K562 (cell line): ENCODE measurements at regions not wholly inside any gene's neighbourhood (a gene's known extent, or its start where the extent isn't known, plus 50 kb on each side); places are given as distances from the start of the nearest gene placed in this dataset.

Experiments used
- ATAC-seq: fragments of 200-7000 bp; cut with Tn5 transposase; 3 replicates; pipeline ENCODE4 v1.9.1; 2020; ENCODE audit warnings: moderate library complexity
- BruUV-seq: library from RNA; stranded (reverse); fragments of 400-500 nt; replicated peaks from 2 replicates; lab custom pipeline; 2021; lab: Mats Ljungman, UMichigan
- CTCF ChIA-PET: fragments of 300-600 bp; formaldehyde crosslinking; extraction: SDS; loops from one replicate; lab custom pipeline; 2021; ENCODE audit warnings: low intra/inter-chr PET ratio; lab: Yijun Ruan, JAX
- POLR2A ChIA-PET: fragments of 300-600, 350-650 bp; sonication (Branson Sonifier 250); formaldehyde crosslinking; extraction: SDS; loops from one replicate; lab custom pipeline; 2021; ENCODE audit warnings: antibody characterized with exemption, inconsistent platforms; lab: Yijun Ruan, JAX
- DNase-seq, 4 experiments: peaks; one replicate each; pipeline versions ENCODE4 v3.0.0 to v3.0.0-alpha.2; 2011 to 2018; ENCODE audit warnings: low spot score in 3 of 4, mixed read lengths in 3 of 4; ENCODE audit errors: extremely low read depth in 1 of 4
- FAIRE-seq: peaks from 2 replicates; lab custom pipeline; 2011; peaks lifted over from hg19 to GRCh38; lab: Jason Lieb, UNC
- H2AFZ ChIP-seq: 2 replicates; pipeline ENCODE4 v1.6.0; 2011; ENCODE audit warnings: low read depth, low read length, control low read depth, inconsistent platforms
- H3K27ac ChIP-seq: fragments of 200-600 bp; 3 replicates; pipeline ENCODE4 v1.8.0; 2011; ENCODE audit warnings: low read depth, mild to moderate bottlenecking, control low read depth, inconsistent platforms, low read length, moderate library complexity, mixed read lengths; ENCODE audit errors: extremely low read depth
- H3K27me3 ChIP-seq, 2 experiments: fragments of 300-600 bp in 1 of 2; 2 replicates in 1 of 2; 3 replicates in 1 of 2; pipeline versions ENCODE4 v1.6.0 to v1.8.0; 2011; ENCODE audit warnings: inconsistent platforms in 2 of 2, low read length in 2 of 2, mild to moderate bottlenecking in 1 of 2, mixed read lengths in 1 of 2, moderate library complexity in 1 of 2; ENCODE audit not compliant: control insufficient read depth in 2 of 2, insufficient read depth in 2 of 2
- H3K36me3 ChIP-seq: fragments of 300-600 bp; 3 replicates; pipeline ENCODE4 v1.8.0; 2011; ENCODE audit warnings: mild to moderate bottlenecking, low read length, inconsistent platforms; ENCODE audit not compliant: control insufficient read depth, insufficient read depth
- H3K4me1 ChIP-seq, 2 experiments: fragments of 200-600 bp in 1 of 2; replicated peaks in 1 of 2; 2 replicates in 1 of 2; 3 replicates in 1 of 2; pipeline versions ENCODE4 v1.5.1 to v1.8.0; 2011; ENCODE audit warnings: inconsistent platforms in 2 of 2, low read length in 2 of 2, mild to moderate bottlenecking in 1 of 2, mixed read lengths in 1 of 2, moderate library complexity in 1 of 2; ENCODE audit not compliant: control insufficient read depth in 2 of 2, insufficient read depth in 2 of 2
- H3K4me2 ChIP-seq: 2 replicates; pipeline ENCODE4 v1.6.1; 2011; ENCODE audit warnings: low read length, control low read depth, inconsistent platforms, mixed read lengths; ENCODE audit not compliant: insufficient read depth
- H3K4me3 ChIP-seq: fragments of 200-600 bp; sonication (generic), shearing (Covaris generic); 2 replicates; pipeline ENCODE4 v1.5.1; 2016; ENCODE audit warnings: control low read depth, inconsistent platforms
- H3K79me2 ChIP-seq: fragments of 200-600 bp; 3 replicates; pipeline ENCODE4 v1.8.0; 2011; ENCODE audit warnings: low read length, inconsistent platforms; ENCODE audit not compliant: control insufficient read depth, insufficient read depth
- H3K9ac ChIP-seq, 2 experiments: 2 replicates each; pipeline versions ENCODE4 v1.6.0 to v1.6.1; 2011; ENCODE audit warnings: low read depth in 2 of 2, low read length in 2 of 2, control low read depth in 1 of 2, inconsistent platforms in 1 of 2, mild to moderate bottlenecking in 1 of 2, mixed read lengths in 1 of 2; ENCODE audit not compliant: insufficient read depth in 1 of 2
- H3K9me1 ChIP-seq: one replicate; pipeline ENCODE4 v1.6.0; 2011; ENCODE audit warnings: inconsistent platforms, mild to moderate bottlenecking, low read length, moderate library complexity; ENCODE audit not compliant: control insufficient read depth, insufficient read depth
- H3K9me3 ChIP-seq: replicated peaks from 2 replicates; pipeline ENCODE4 v1.5.1; 2011; ENCODE audit warnings: low read depth, low read length, inconsistent platforms; ENCODE audit not compliant: control insufficient read depth, insufficient read depth
- H4K20me1 ChIP-seq: replicated peaks from 2 replicates; pipeline ENCODE4 v1.6.1; 2011; ENCODE audit warnings: low read length, inconsistent platforms, mixed read lengths; ENCODE audit not compliant: control insufficient read depth, insufficient read depth
- ATF3 ChIP-seq, 2 experiments: fragments of 450-650 bp in 1 of 2; sonication (generic) in 1 of 2; formaldehyde crosslinking in 1 of 2; IDR thresholded peaks in 1 of 2; conservative IDR thresholded peaks in 1 of 2; 2 replicates each; pipeline versions ENCODE4 v1.6.1 to v1.8.1; 2016 to 2023; ENCODE audit warnings: mild to moderate bottlenecking in 2 of 2, moderate library complexity in 2 of 2, inconsistent platforms in 1 of 2, missing genetic modification reagents in 1 of 2
- RAD21 ChIP-seq, 2 experiments: fragments of 250-450 bp in 1 of 2; fragments of 450-650 bp in 1 of 2; sonication (Bioruptor Pico) in 1 of 2; formaldehyde crosslinking in 1 of 2; IDR thresholded peaks in 1 of 2; conservative IDR thresholded peaks in 1 of 2; 2 replicates each; pipeline versions ENCODE4 v1.4.0 to v1.8.0; 2020 to 2022; ENCODE audit warnings: mild to moderate bottlenecking in 2 of 2, moderate library complexity in 1 of 2
- ZKSCAN3 ChIP-seq: fragments of 250-450 bp; sonication (Bioruptor Pico); IDR thresholded peaks from 2 replicates; pipeline ENCODE4 v1.4.0; 2020
- WGBS: fragments of 100-300 bp; shearing (Covaris generic); methylation state at CpG from one replicate; pipeline ENCODE4 v1.1.6; 2016; ENCODE audit warnings: low coverage, mixed read lengths; ENCODE audit not compliant: insufficient coverage; ENCODE audit errors: missing lambda C conversion rate; 5-methylcytosine and 5-hydroxymethylcytosine counted together
- in situ Hi-C: fragments of 300-500 bp; cut with MboI; formaldehyde crosslinking; loops from 4 replicates; pipeline ENCODE4 v1.15.0; 2018; ENCODE audit warnings: inconsistent platforms, mixed read lengths
- intact Hi-C: fragments of 100-400 bp; cut with micrococcal nuclease; formaldehyde crosslinking; loops from 2 replicates; pipeline ENCODE4 v1.14.2; 2022

- no peak overlapping the region for H3K27ac ChIP-seq
- no peaks in the 10 kb centered on the region for H4K20me1 ChIP-seq
- FAIRE-seq = no peak
- H3K4me2 ChIP-seq = no peak overlapping the region
- peak; percentile 34; the same call in 1 of the 2 replicates for TF ChIP-seq ATF3 (IDR thresholded peaks at IDR 0.05)
- TF ChIP-seq ATF3 (CRISPR knock-in tag; conservative IDR thresholded peaks at IDR 0.05) = no peak
- no peak for TF ChIP-seq RAD21 (CRISPR knock-in tag; conservative IDR thresholded peaks at IDR 0.05 in 1 of 2, IDR thresholded peaks at IDR 0.05 in 1 of 2)
- H3K4me3 ChIP-seq = no peak overlapping the region
- no peaks in the 10 kb centered on the region for H3K4me1 ChIP-seq
- no peak for ATAC-seq
- intact Hi-C loops = no loop called here
- ChIA-PET POLR2A (no interaction called here), CTCF (no interaction called here)
- no peak overlapping the region for H2AFZ ChIP-seq
- no TSS peak for BruUV-seq
- no peaks in the 10 kb centered on the region for H3K27me3 ChIP-seq
- in situ Hi-C loops = no loop called here
- H3K36me3 ChIP-seq = no peaks in the 10 kb centered on the region
- H3K9ac ChIP-seq = no peak overlapping the region
- no peaks in the 10 kb centered on the region for H3K9me3 ChIP-seq
- H3K9me1 ChIP-seq = no peaks in the 10 kb centered on the region
- DNase-seq = no peak
- no peaks in the 10 kb centered on the region for H3K79me2 ChIP-seq
Measured at GRCh38 chr2:147681093-147681492, 163.7 kb upstream of the ACVR2A start.

GRCh38 chr2:147679955-147680531 lies 164.8 kb upstream of the ACVR2A start:
- intact Hi-C loops (no loop called here), in situ Hi-C loops (no loop called here)
- no peak overlapping the region for H3K9ac ChIP-seq
- H3K9me3 ChIP-seq = no peaks in the 10 kb centered on the region
- H3K4me2 ChIP-seq = no peak overlapping the region
- no peaks in the 10 kb centered on the region for H3K27me3 ChIP-seq
- no peak for TF ChIP-seq ZKSCAN3 (CRISPR knock-in tag)
- H3K27ac ChIP-seq = no peak overlapping the region
- no peaks in the 10 kb centered on the region for H4K20me1 ChIP-seq
- BruUV-seq = no TSS peak
- 1% methylated on average over 6 of the region's 6 CpGs for WGBS
- H3K9me1 ChIP-seq = no peaks in the 10 kb centered on the region
- H3K36me3 ChIP-seq = no peaks in the 10 kb centered on the region
- H2AFZ ChIP-seq = no peak overlapping the region
- H3K79me2 ChIP-seq = no peaks in the 10 kb centered on the region
- no peaks in the 10 kb centered on the region for H3K4me1 ChIP-seq
- ChIA-PET CTCF (no interaction called here), POLR2A (no interaction called here)
- FAIRE-seq (no peak), DNase-seq (no peak), ATAC-seq (no peak)
- no peak overlapping the region for H3K4me3 ChIP-seq
